ENCODE measurements at regions not wholly inside any gene's neighbourhood (a gene's known extent, or its start where the extent isn't known, plus 50 kb on each side); places are given as distances from the start of the nearest gene placed in this dataset.

DNA sequence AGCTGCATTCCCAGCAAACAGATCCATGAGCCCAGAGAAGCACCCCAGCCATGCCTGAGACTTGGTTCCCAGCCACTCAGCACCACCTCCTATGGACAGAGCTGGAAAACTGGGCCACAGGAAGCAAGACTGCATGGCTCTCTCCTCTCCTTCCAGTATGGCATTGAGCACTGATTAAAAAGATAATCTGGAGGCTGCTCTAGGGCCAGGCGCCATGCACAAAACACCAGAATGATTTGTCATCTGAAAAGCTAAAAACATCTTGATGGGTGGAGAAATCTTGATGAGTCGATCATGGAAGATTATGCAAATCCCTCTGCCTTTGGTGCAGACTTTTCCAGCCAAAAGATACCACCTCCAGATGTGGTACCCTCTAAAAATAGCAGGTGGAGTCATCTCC, 62.7 kb upstream of the MRPS22 start:
- DNase-seq (ENCODE audit: low spot score): no peak

DNA sequence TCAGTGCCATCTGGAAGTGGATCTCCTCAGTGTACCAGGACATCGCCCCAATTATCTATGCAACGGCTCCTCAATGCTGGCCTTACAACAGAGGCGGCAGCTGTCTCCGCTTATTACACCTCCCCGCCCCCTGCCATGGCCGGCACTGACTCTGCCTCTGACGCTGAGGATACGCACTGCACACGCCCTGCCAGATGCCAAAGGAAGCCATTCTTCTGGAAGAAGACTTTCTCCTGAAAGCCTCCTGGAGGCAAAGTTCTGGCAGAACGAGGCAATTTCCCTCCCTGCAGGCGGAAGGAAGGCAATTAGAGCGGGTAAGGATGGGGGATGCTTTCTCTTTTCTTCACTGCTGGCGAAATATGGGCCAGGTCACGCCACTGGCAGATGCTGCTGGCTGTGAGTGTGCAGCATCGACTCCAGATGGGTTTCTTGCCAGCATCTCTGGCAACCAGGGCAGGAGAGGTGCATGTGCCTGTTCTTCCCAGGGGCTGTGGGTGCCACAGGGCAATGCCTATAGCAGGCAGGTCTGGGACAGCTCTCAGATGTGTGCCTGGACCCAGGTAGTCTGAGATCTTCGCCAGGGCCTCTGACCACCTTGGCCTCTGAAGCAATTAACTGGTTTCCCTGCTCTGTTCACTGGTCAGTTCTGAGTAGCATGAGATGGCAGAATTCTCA, 62.2 kb upstream of the MRPS22 start:
- DNase-seq (ENCODE audit: low spot score): no peak

DNA sequence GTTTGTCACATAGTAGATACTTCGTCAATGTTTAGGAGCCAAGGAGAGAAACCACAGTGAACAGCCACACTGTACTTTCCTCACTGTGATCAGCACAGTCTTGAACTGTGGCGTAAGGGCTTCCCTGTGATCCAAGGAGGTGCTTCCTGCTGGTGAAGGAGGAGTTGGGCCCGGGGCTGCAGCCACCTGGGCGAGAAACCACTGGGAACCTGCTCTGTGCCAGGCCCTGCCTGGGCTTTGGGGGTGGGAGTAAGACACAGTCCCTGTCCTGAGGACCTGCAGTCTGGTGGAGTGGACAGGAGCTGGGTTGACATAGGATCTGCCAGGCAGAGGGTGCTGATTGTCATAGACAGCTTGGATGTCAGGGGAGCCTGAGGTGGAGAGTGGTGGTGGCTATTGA, 60.5 kb upstream of the MRPS22 start:
- no peak for DNase-seq (ENCODE audit: low spot score)

DNA sequence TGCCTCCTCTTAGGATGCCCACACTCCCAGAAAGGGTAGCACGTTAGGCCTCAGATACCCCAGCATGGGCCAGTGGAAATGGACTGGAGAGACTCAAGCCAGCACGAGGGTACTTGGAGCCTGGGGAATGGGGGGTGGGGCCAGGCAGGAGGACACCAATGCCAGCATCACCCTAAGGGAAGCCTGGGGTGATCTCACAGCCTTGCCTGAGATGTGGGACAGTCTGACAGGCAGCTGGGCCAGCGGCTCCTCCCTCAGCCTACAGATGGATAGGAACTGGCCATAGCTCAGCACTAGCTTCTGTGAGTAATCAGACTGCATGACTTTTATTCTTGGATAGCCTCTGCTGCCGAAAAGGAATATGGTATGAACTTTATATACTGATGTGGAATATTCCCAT, 59.6 kb upstream of the MRPS22 start:
- DNase-seq (ENCODE audit: low spot score): no peak

DNA sequence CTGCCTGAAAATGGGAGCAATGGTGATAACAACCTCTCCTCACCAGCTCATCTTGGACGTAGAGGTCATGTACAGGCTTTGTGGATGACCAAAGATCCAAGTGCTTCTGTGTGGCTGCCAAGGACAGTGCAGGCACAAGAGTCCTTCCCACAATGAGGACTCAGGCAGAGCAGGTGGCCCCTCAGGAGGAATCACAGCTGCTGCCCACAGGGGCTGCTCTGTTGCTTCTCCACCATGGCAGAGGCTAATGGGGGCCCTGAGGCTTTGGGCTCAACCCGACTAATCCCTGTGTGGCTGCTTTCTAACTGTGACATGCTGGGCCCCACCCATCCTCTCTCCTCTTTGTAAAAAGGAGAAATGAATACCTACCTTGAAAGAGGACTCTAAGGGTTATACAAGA, 58.1 kb upstream of the MRPS22 start:
- DNase-seq (ENCODE audit: low spot score): no peak

- DNase-seq (ENCODE audit: low spot score): no peak
Measured at GRCh38 chr3:139286241-139286640, 57.6 kb upstream of the MRPS22 start.

- no peak for DNase-seq (ENCODE audit: low spot score)
Measured at GRCh38 chr3:139286825-139287224, 57.0 kb upstream of the MRPS22 start.

DNA sequence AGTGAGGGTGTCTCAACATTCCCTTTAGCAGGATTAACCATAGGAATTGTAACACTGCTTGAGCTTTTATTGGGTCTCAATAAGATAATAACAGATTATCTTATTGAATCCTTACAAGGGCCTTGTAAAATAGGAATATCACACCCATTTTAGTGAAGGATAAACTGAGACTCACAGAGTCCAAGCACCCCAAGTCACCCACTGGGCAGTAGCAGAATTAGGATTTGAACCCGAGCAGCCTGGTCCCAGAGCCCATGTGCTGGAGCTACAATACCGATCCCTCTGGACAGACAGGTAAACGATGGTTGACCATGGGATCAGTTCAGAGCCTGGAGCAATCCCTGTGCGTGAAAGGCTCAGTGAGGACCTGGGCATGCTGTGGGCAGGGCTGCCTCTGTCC, 56.3 kb upstream of the MRPS22 start:
- DNase-seq (ENCODE audit: low spot score): no peak

DNA sequence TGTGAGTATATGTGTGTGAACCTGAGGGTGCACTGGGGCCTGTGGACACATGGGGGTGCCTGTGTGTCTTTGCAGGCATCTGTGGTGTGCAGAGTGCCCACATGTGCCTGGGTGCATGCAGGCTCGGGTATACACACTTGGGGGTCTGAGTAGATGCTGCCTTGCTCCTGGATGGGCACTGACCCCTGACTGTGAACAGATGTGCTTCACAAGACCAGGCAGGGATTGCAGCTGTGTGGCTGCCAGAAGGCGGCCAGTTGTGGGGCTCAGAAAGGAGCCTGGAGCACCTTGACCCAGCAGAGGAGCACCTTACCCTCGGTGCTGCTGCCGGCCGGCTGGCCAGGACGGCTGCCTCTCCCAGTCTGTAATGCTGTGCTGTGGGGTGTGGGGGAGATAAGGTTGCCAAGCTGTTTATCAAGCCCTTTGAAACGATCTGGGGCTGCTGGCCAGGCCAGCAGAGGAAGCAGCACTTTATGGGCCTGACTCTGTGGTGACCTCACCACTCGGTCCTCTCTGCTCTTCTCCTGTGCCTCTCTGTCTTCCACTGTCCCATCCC, 55.5 kb upstream of the MRPS22 start:
- no peak for DNase-seq (ENCODE audit: low spot score)

DNA sequence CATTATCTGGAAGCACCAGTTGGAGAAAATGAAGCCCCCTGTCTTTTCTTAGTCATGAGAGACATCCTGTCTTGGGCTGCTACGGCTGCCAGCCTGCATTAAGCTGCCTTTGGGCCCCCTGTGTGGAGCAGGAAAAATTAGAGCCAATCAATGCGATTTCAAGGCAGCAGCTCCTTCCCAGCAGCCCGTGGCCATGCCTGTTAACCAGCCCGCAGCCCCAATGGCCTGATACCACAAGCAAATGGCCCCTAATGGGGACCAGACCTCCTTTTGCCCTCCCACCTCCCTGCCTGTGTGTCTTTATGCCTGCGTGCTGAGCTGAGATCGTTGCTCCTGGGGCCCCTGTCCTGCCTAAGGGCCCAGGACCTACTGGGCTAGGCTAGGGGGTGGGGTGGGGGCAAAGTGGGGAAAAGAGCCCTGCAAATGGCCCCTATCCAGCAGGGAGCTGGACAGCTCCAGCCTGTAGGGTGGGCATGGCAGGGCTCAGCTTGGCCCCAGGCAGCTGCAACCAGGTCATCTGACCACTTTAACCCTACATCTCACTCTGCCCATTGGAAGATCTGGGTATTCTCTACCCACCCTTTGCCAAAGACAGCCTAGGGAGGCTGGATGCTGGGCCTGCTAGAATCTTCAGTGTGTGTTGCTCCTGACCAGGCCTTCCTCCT, 53.8 kb upstream of the MRPS22 start:
- no peak for DNase-seq (ENCODE audit: low spot score)

DNA sequence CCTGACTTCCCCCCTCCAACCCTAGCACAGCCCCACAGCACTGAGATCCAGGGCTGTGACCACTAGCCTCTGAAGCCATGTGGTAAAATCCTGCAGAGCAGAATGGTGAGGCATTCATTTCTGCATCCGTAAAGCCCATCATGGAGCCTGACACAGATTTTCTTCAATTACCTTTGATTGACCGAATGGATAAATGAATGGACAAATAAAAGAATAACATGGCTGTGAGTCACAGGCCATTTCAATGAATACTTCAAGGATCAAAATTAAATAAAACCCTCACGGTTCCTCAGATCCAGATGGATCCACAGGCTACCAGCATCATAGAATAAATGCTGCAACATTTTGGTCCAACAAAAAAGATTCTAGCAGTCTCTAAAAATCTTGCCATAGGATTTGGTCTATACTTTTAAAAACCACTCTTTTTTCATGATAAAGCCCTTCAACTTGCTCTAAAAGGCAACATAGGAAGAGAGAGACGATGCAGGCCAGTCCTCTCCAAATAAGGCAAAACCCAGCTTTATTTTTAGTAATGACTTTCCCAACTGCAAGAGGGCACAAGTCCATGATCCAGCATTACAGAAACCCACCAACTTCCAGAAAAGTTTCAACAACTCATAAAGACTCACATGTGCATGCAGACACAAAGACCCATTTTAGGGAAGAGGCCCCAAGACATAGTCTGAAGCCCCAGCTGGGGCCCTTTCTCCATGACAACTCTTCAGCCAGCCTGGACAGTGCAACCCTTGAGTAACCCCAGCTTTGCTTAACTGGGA, 52.4 kb upstream of the MRPS22 start:
- no peak for DNase-seq (ENCODE audit: low spot score)

DNA sequence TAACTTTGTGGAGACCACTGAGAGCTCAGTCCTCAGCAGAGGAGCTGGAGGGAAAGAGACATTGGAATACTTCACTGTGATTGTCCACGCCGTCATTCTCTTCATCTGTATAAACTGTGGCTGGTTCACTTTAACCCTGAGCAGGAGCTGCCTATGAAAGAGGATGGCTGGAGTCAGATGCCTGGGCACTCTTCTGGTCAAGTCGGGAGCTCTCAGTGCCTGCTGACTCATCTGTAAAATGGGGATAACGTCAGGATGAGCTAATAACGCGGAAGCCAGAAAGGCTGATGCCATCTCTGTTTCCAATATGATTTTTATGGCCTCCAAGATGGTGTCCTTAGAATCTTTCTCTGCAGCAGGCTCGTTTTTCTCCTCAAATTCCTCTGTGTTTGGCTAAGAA, 51.6 kb upstream of the MRPS22 start:
- DNase-seq (ENCODE audit: low spot score): no peak

GRCh38 chr3:139292711-139293664, 50.8 kb upstream of the MRPS22 start:
- DNase-seq (ENCODE audit: low spot score): no peak

DNA sequence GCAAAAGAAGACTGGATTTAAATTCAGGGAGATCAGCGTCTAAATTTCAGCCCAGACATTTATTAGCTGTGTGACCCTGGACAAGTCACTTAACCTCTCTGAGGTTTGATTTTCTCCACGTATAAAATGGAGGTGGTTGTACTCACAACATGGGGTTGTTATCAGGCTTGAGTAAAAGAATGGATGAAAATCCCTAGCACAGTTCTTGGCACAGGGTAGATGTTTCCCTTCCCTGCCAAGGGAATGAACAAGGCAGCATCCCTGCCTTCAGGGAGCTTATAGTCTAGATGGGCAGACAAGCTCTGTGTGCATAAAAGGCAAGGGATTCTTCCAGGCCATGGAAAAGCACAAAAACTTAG, 50.2 kb upstream of the MRPS22 start:
- DNase-seq (ENCODE audit: low spot score): no peak

Measured in ureter (tissue), 1 donor.